Neural progenitor cell (in vitro differentiated cells): ENCODE measurements at regions not wholly inside any gene's neighbourhood (a gene's known extent, or its start where the extent isn't known, plus 50 kb on each side); places are given as distances from the start of the nearest gene placed in this dataset.
"Not testable (repeated sequence)": the region's sequence is repeated elsewhere in the genome, so short reads cannot be mapped to it uniquely, and the experiment has no call there.

ENCODE experiments used
- EZH2 ChIP-seq: fragments of 200-600 bp; sonication (generic); IDR thresholded peaks from 2 replicates; pipeline ENCODE4 v1.6.1; 2017; ENCODE audit warnings: antibody characterized with exemption, mild to moderate bottlenecking, moderate library complexity
- TF ChIP-seq, protein P1 (sequence below): fragments of 200-600 bp; sonication (generic); IDR thresholded peaks from 2 replicates; pipeline ENCODE4 v1.5.1; 2017; ENCODE audit warnings: antibody characterized with exemption, mild to moderate bottlenecking

DNA sequence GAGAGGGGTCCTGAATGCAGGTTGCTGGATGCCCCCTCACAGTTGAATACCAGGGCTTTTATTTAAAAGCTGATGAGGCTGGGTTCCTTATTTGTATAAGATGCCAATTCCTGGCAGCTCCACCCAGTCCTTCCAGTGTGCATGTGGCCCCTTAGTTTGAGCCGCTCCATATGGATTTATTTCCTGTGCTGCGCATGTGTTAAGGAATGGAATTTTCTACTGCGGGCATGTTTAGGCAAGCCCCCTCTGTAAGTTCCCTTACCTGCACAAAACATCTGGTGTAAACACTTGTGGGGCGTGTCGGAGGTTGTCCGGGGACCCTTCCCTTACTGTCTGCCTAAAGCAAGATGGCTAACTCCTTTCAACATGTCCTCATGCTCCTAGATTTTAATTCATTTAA is 1901.4 kb downstream of the KHDRBS2 start:
- TF ChIP-seq, protein P1, sequence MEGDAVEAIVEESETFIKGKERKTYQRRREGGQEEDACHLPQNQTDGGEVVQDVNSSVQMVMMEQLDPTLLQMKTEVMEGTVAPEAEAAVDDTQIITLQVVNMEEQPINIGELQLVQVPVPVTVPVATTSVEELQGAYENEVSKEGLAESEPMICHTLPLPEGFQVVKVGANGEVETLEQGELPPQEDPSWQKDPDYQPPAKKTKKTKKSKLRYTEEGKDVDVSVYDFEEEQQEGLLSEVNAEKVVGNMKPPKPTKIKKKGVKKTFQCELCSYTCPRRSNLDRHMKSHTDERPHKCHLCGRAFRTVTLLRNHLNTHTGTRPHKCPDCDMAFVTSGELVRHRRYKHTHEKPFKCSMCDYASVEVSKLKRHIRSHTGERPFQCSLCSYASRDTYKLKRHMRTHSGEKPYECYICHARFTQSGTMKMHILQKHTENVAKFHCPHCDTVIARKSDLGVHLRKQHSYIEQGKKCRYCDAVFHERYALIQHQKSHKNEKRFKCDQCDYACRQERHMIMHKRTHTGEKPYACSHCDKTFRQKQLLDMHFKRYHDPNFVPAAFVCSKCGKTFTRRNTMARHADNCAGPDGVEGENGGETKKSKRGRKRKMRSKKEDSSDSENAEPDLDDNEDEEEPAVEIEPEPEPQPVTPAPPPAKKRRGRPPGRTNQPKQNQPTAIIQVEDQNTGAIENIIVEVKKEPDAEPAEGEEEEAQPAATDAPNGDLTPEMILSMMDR = not testable (repeated sequence)
- TF ChIP-seq EZH2 = not testable (repeated sequence)
